ENCODE measurements at regions not wholly inside any gene's neighbourhood (a gene's known extent, or its start where the extent isn't known, plus 50 kb on each side); places are given as distances from the start of the nearest gene placed in this dataset.
A peak's percentile ranks its signal among the peaks of the same experiment; 100 is the strongest.

GRCh38 chr19:32224371-32225244, 120.8 kb upstream of the ZNF507 start:
- DNase-seq = peak; percentile 44 to 64

- no peak for DNase-seq
Observed at GRCh38 chr19:32227561-32228165, 117.7 kb upstream of the ZNF507 start.

GRCh38 chr19:32230441-32230840, 115.0 kb upstream of the ZNF507 start:
- DNase-seq = no peak

GRCh38 chr19:32231020-32231419, 114.4 kb upstream of the ZNF507 start:
- no peak for DNase-seq

- DNase-seq = no peak
Observed at GRCh38 chr19:32231691-32232090, 113.7 kb upstream of the ZNF507 start.

- no peak for DNase-seq
Observed at GRCh38 chr19:32232449-32232848, 113.0 kb upstream of the ZNF507 start.

- peak in 1 of 2 donors; percentile 1 for DNase-seq
Observed at GRCh38 chr19:32233091-32233490, 112.3 kb upstream of the ZNF507 start.

GRCh38 chr19:32233885-32234284, 111.5 kb upstream of the ZNF507 start:
- DNase-seq = no peak

- no peak for DNase-seq
Observed at GRCh38 chr19:32234663-32235217, 110.7 kb upstream of the ZNF507 start.

- no peak for DNase-seq
Observed at GRCh38 chr19:32238076-32238475, 107.3 kb upstream of the ZNF507 start.

- no peak for DNase-seq
Observed at GRCh38 chr19:32240316-32240715, 105.1 kb upstream of the ZNF507 start.

GRCh38 chr19:32241306-32241705, 104.1 kb upstream of the ZNF507 start:
- DNase-seq = no peak

- no peak for DNase-seq
Observed at GRCh38 chr19:32241932-32242710, 103.3 kb upstream of the ZNF507 start.

GRCh38 chr19:32246006-32246405, 99.4 kb upstream of the ZNF507 start:
- no peak for DNase-seq

- DNase-seq = no peak
Observed at GRCh38 chr19:32251634-32252332, 93.6 kb upstream of the ZNF507 start.

- DNase-seq = no peak
Observed at GRCh38 chr19:32252333-32252669, 93.1 kb upstream of the ZNF507 start.

GRCh38 chr19:32253683-32254508, 91.5 kb upstream of the ZNF507 start:
- DNase-seq = no peak

- peak; percentile 3 to 16 for DNase-seq
Observed at GRCh38 chr19:32254509-32254890, 90.9 kb upstream of the ZNF507 start.

- DNase-seq = no peak
Observed at GRCh38 chr19:32255536-32256295, 89.7 kb upstream of the ZNF507 start.

GRCh38 chr19:32256341-32256975, 89.0 kb upstream of the ZNF507 start:
- DNase-seq = no peak

All from inflammatory macrophage (primary cell).